ENCODE measurements at regions not wholly inside any gene's neighbourhood (a gene's known extent, or its start where the extent isn't known, plus 50 kb on each side); places are given as distances from the start of the nearest gene placed in this dataset.

- Histone ChIP-seq H3K27me3 (ENCODE audit: control insufficient read depth, insufficient read depth, low read length) (no peaks in the 10 kb centered on the region), H3K4ac (ENCODE audit: low read depth, low read length) (no peak overlapping the region), H4K8ac (ENCODE audit: low read depth in 2 of 2, low read length in 2 of 2) (no peak overlapping the region), H2AK5ac (ENCODE audit: low read depth, low read length) (no peak overlapping the region), H3K9me1 (ENCODE audit: insufficient read depth, low read length) (no peaks in the 10 kb centered on the region), H3K79me1 (ENCODE audit: low read depth in 1 of 2, low read length in 2 of 2) (no peaks in the 10 kb centered on the region), H2BK15ac (ENCODE audit: low read depth, low read length) (no peak overlapping the region), H3K18ac (ENCODE audit: low read depth, low read length) (no peak overlapping the region), H4K5ac (ENCODE audit: low read depth, low read length) (no peak overlapping the region), H2BK120ac (ENCODE audit: low read depth, low read length) (no peak overlapping the region), H4K20me1 (ENCODE audit: insufficient read depth, low read length) (no peaks in the 10 kb centered on the region), H3K27ac (ENCODE audit: insufficient read depth, low read length) (no peak overlapping the region), H3K36me3 (ENCODE audit: control insufficient read depth, insufficient read depth, low read length) (no peaks in the 10 kb centered on the region), H2BK20ac (ENCODE audit: low read depth, low read length) (no peak overlapping the region), H3K56ac (ENCODE audit: extremely low read depth, insufficient read depth, low read length) (no peak overlapping the region), H3K9ac (ENCODE audit: low read depth, low read length) (no peak overlapping the region), H2BK5ac (ENCODE audit: low read depth, low read length, poor library complexity, severe bottlenecking) (no peak overlapping the region), H3K9me3 (ENCODE audit: control insufficient read depth, insufficient read depth, low read length) (peaks cover 20% of the 10 kb centered on the region), H2AK9ac (replicated peaks; ENCODE audit: low read depth, low read length, poor library complexity) (no peak overlapping the region), H3K4me1 (ENCODE audit: control insufficient read depth, insufficient read depth, low read length) (no peaks in the 10 kb centered on the region), H3K4me3 (ENCODE audit: insufficient read depth, low read depth, low read length) (no peak overlapping the region), H2AFZ (replicated peaks; ENCODE audit: low read length, poor library complexity) (no peak overlapping the region), H4K91ac (ENCODE audit: insufficient read depth, low read depth, low read length) (no peak overlapping the region), H3K14ac (replicated peaks; ENCODE audit: low read depth, low read length) (no peak overlapping the region), H3K4me2 (ENCODE audit: low read depth, low read length) (no peak overlapping the region), H3K23ac (ENCODE audit: low read depth, low read length) (no peak overlapping the region)
- no peak for TF ChIP-seq CTCF (conservative IDR thresholded peaks at IDR 0.05; ENCODE audit: low read depth, low read length)
- no peak for TF ChIP-seq CHD1 (IDR thresholded peaks at IDR 0.05; ENCODE audit: low read depth, low read length)
- TF ChIP-seq FOS (IDR thresholded peaks at IDR 0.05; ENCODE audit: low read depth, low read length), result no peak
- TF ChIP-seq RFX5 (IDR thresholded peaks at IDR 0.05; ENCODE audit: low read depth, low read length), result no peak
- no peak for TF ChIP-seq SMC3 (IDR thresholded peaks at IDR 0.05; ENCODE audit: low read depth, low read length)
- TF ChIP-seq NFE2L2 (IDR thresholded peaks at IDR 0.05; ENCODE audit: low read depth, low read length), result no peak
- TF ChIP-seq RAD21 (IDR thresholded peaks at IDR 0.05; ENCODE audit: low read length), result no peak
- TF ChIP-seq BHLHE40 (IDR thresholded peaks at IDR 0.05; ENCODE audit: low read depth, low read length), result no peak
- TF ChIP-seq USF2 (IDR thresholded peaks at IDR 0.05; ENCODE audit: low read depth, low read length), result no peak
- no peak for TF ChIP-seq POLR2A (IDR thresholded peaks at IDR 0.05; ENCODE audit: low read depth, low read length)
- no peak for TF ChIP-seq RCOR1 (IDR thresholded peaks at IDR 0.05; ENCODE audit: insufficient replicate concordance, low read length)
- TF ChIP-seq CEBPB (IDR thresholded peaks at IDR 0.05; ENCODE audit: low read depth, low read length), result no peak
- no peak for TF ChIP-seq MAZ (IDR thresholded peaks at IDR 0.05; ENCODE audit: borderline replicate concordance, low read depth, low read length)
- BruUV-seq (replicated peaks), result no TSS peak
- in situ Hi-C loops (cut with MboI; ENCODE audit: low sequenced_read_pairs), result no loop called here
- POLR2A ChIA-PET (ENCODE audit: unreplicated experiment), result no interaction called here
- dilution Hi-C loops (cut with HindIII; ENCODE audit: low sequenced_read_pairs, unreplicated experiment), result no loop called here
- CTCF ChIA-PET, result no interaction called here
- ATAC-seq (ENCODE audit: low read depth) (no peak), DNase-seq (no peak)
- 75% methylated on average over 5 of the region's 8 CpGs; no CpG with 5 or more reads in 1 of the 2 experiments for WGBS, 2 experiments (ENCODE audit: extremely low coverage in 2 of 2, insufficient read length in 1 of 2)
- intact Hi-C loops (cut with micrococcal nuclease), result no loop called here
These were observed 434.4 kb downstream of the NR2F2 start for GRCh38 chr15:96764946-96765345.

Data from IMR-90 (cell line).